Omental fat pad (tissue), 3 donors: ENCODE measurements at regions not wholly inside any gene's neighbourhood (a gene's known extent, or its start where the extent isn't known, plus 50 kb on each side); places are given as distances from the start of the nearest gene placed in this dataset.

Source experiments
- ATAC-seq: fragments of 150-250 bp; one replicate; pipeline ENCODE4 v1.9.1; 2016; ENCODE audit warnings: mild to moderate bottlenecking, moderate library complexity; ENCODE audit not compliant: low FRiP score
- DNase-seq: peaks from one replicate; pipeline ENCODE4 v3.0.0-alpha.2; 2019; ENCODE audit warnings: low spot score
- CTCF ChIP-seq, 3 donors: fragments of 450-650 bp; IDR thresholded peaks; one replicate each; pipeline ENCODE4 v1.5.1; 2016 to 2017; ENCODE audit warnings: antibody characterized with exemption in 3 of 3, mild to moderate bottlenecking in 3 of 3, moderate library complexity in 2 of 3

GRCh38 chr18:51848702-51849101 lies 491.3 kb upstream of the DCC start:
- TF ChIP-seq CTCF (IDR thresholded peaks at IDR 0.05), result no peak
- ATAC-seq, result no peak

GRCh38 chr18:51852681-51853080 lies 487.3 kb upstream of the DCC start:
- no peak for TF ChIP-seq CTCF (IDR thresholded peaks at IDR 0.05)
- no peak for ATAC-seq
- DNase-seq, result no peak

More at GRCh38 chr18:51848702-51849101, 491.3 kb upstream of the DCC start:
- no peak for DNase-seq

- ATAC-seq (no peak), DNase-seq (no peak)
- no peak for TF ChIP-seq CTCF (IDR thresholded peaks at IDR 0.05)
Measured at GRCh38 chr18:51857989-51858388, 482.0 kb upstream of the DCC start.

GRCh38 chr18:51861046-51861445 lies 479.0 kb upstream of the DCC start:
- no peak for TF ChIP-seq CTCF (IDR thresholded peaks at IDR 0.05)
- DNase-seq, result no peak
- ATAC-seq, result no peak

GRCh38 chr18:51862051-51862715 lies 477.8 kb upstream of the DCC start:
- DNase-seq, result no peak
- TF ChIP-seq CTCF (IDR thresholded peaks at IDR 0.05), result no peak
- ATAC-seq, result no peak

- ATAC-seq (no peak), DNase-seq (no peak)
- no peak for TF ChIP-seq CTCF (IDR thresholded peaks at IDR 0.05)
Measured at GRCh38 chr18:51864219-51864965, 475.6 kb upstream of the DCC start.

- no peak for TF ChIP-seq CTCF (IDR thresholded peaks at IDR 0.05)
- no peak for DNase-seq
- ATAC-seq, result no peak
Measured at GRCh38 chr18:51865538-51865937, 474.5 kb upstream of the DCC start.
